ENCODE measurements at regions not wholly inside any gene's neighbourhood (a gene's known extent, or its start where the extent isn't known, plus 50 kb on each side); places are given as distances from the start of the nearest gene placed in this dataset.

DNA sequence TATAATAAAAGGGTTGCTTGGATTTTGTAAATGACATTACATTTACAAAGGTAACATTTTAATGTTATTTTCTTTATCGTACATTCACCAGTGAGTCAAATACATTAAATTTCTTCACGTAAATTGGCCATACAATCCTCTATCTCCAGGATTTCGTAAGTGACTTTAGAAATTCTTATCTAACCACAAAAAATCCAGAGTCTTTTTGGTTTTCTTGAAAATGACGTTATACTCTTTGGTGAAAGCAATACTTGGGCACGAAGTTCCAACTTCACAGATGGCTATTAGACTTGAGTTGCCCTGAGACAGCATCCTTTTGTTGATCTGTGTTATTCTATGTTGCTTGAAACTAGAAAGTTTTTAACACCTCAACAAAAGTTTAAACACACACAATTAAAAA, 87.4 kb upstream of the CDH10 start:
- no peak for TF ChIP-seq CTCF (IDR thresholded peaks at IDR 0.05)
- DNase-seq: no peak
- H3K4me1 Mint-ChIP-seq (ENCODE audit: low read depth): no peaks in the 10 kb centered on the region
- H3K36me3 Mint-ChIP-seq (ENCODE audit: low read depth): no peaks in the 10 kb centered on the region
- no peaks in the 10 kb centered on the region; the same call in 1 of the 2 replicates for H3K27me3 Mint-ChIP-seq (ENCODE audit: insufficient read depth)
- H3K9me3 Mint-ChIP-seq: peaks cover 41% of the 10 kb centered on the region
- H3K4me3 Mint-ChIP-seq: no peak overlapping the region
- H3K27ac Mint-ChIP-seq: no peak overlapping the region

DNA sequence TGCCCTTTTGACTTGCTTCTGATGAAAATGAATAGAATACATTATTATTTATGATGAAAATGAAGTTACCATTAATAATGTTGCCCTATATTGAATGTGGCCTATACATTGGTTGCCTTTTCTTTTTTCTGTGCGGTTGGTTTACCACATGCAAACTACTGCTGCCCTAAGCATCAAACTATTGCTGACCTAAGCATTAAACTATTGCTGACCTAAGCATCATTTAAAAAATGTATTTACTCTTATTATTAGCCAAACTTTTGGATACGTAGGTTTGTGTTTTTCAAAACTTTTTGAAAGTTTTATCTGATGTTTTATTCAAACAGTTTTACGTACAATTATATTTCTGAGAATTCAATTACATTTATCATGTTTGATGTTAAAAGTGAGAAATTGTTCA, 76.0 kb upstream of the CDH10 start:
- H3K27me3 Mint-ChIP-seq (ENCODE audit: insufficient read depth): no peaks in the 10 kb centered on the region
- H3K4me3 Mint-ChIP-seq: no peak overlapping the region
- H3K4me1 Mint-ChIP-seq (ENCODE audit: low read depth): no peaks in the 10 kb centered on the region
- peaks cover 29% of the 10 kb centered on the region for H3K9me3 Mint-ChIP-seq
- no peak for TF ChIP-seq CTCF (IDR thresholded peaks at IDR 0.05)
- no peak for DNase-seq
- no peak overlapping the region for H3K27ac Mint-ChIP-seq
- no peaks in the 10 kb centered on the region for H3K36me3 Mint-ChIP-seq (ENCODE audit: low read depth)

DNA sequence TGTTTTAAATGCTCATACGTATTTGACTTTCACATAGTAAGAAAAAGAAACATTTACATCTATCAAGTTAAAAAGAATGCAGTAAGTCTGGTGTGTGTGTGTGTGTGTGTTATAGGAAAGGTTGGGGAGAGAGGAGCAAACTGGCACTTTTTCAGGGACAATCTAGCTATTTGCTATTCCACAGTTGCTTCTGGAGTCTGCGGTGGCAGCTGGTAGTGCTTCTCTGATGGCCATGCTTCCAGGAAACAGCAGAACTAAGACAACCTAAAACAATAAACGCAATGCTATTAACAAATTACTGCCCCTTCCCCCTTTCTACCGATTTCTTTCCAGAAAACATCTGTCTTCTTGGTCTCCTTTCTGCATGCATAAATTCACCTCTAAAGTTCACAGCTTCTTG, 70.0 kb upstream of the CDH10 start:
- DNase-seq: no peak
- H3K4me1 Mint-ChIP-seq (ENCODE audit: low read depth): no peaks in the 10 kb centered on the region
- no peak overlapping the region for H3K27ac Mint-ChIP-seq
- H3K9me3 Mint-ChIP-seq: no peaks in the 10 kb centered on the region; the same call in none of the 2 replicates
- no peaks in the 10 kb centered on the region for H3K36me3 Mint-ChIP-seq (ENCODE audit: low read depth)
- no peaks in the 10 kb centered on the region for H3K27me3 Mint-ChIP-seq (ENCODE audit: insufficient read depth)
- H3K4me3 Mint-ChIP-seq: no peak overlapping the region
- no peak for TF ChIP-seq CTCF (IDR thresholded peaks at IDR 0.05)

DNA sequence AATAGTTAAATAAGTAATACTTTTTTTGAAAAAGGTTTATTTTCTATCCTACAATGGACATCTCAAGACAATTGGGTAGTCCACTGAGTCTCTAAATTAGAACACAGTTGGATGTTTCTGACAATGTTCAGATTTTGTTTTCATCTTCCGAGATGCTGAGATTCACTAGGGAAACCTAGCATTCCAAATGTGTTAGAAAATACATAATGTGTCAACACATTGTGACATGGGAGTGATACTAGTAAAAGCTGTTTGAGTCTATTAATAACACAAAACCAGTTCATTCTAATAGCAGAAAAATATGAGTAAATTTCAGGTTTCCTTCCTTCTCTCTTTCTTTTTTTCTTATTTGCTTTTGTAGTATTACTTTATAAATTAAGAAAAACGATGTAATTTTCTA, 68.2 kb upstream of the CDH10 start:
- no peaks in the 10 kb centered on the region for H3K27me3 Mint-ChIP-seq (ENCODE audit: insufficient read depth)
- DNase-seq: no peak
- no peaks in the 10 kb centered on the region for H3K4me1 Mint-ChIP-seq (ENCODE audit: low read depth)
- peaks cover 1% of the 10 kb centered on the region for H3K9me3 Mint-ChIP-seq
- TF ChIP-seq CTCF (IDR thresholded peaks at IDR 0.05): no peak
- H3K36me3 Mint-ChIP-seq (ENCODE audit: low read depth): no peaks in the 10 kb centered on the region
- H3K4me3 Mint-ChIP-seq: no peak overlapping the region
- H3K27ac Mint-ChIP-seq: no peak overlapping the region

DNA sequence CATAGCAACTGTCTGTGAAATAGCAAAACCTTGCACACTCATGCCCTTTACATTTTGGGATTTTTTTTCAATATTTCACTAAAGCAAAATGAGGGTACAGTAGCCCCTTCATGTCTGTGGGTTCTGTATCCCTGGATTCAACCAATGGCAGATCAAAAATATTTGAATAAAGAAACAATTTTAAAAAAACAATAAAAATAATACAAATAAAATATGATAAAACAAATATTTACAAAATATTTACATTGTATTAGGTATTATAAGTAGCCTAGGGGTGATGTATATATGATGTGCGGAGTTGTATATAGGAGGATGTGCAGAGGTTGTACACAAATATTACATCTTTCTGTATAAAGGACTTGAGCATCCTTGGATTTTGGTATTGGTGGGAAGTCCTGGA, 67.3 kb upstream of the CDH10 start:
- TF ChIP-seq CTCF (IDR thresholded peaks at IDR 0.05): no peak
- no peak for DNase-seq
- no peak overlapping the region for H3K27ac Mint-ChIP-seq
- H3K27me3 Mint-ChIP-seq (ENCODE audit: insufficient read depth): no peaks in the 10 kb centered on the region
- H3K36me3 Mint-ChIP-seq (ENCODE audit: low read depth): no peaks in the 10 kb centered on the region
- no peak overlapping the region for H3K4me3 Mint-ChIP-seq
- no peaks in the 10 kb centered on the region for H3K4me1 Mint-ChIP-seq (ENCODE audit: low read depth)
- peaks cover 8% of the 10 kb centered on the region for H3K9me3 Mint-ChIP-seq

DNA sequence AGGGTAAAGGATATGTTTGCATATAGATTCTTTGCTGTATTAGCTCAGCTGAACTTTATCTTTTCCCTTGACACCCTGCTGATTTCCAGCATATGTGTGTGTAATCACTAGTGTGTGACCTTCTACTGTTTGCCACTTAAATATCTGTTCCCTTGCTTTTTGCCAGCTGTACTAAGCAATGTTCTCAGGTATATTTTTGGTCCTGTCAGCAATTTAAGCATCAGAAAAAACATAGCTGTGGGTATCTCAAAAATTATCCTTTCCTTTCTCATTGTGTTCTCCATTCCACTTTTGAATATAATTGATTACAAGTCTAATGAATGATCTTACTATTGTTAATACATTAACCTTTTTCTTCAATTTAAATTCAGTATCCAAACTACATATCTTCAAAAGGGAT, 59.2 kb upstream of the CDH10 start:
- Mint-ChIP-seq H3K27ac (no peak overlapping the region), H3K36me3 (ENCODE audit: low read depth) (peaks cover 5% of the 10 kb centered on the region; the same call in 1 of the 2 replicates), H3K4me3 (no peak overlapping the region), H3K27me3 (ENCODE audit: insufficient read depth) (no peaks in the 10 kb centered on the region), H3K9me3 (peaks cover 34% of the 10 kb centered on the region), H3K4me1 (ENCODE audit: low read depth) (no peaks in the 10 kb centered on the region)
- no peak for DNase-seq
- TF ChIP-seq CTCF (IDR thresholded peaks at IDR 0.05): no peak
